Hematopoietic multipotent progenitor cell treated with erythropoietin and hydrocortisone succinate and interleukin-3 and kit ligand, for 6 days (in vitro differentiated cells): ENCODE measurements at regions not wholly inside any gene's neighbourhood (a gene's known extent, or its start where the extent isn't known, plus 50 kb on each side); places are given as distances from the start of the nearest gene placed in this dataset.
"Not testable (repeated sequence)": the region's sequence is repeated elsewhere in the genome, so short reads cannot be mapped to it uniquely, and the experiment has no call there.

Experiments used
- DNase-seq: peaks from one replicate; pipeline ENCODE4 v3.0.0-alpha.2; 2015

GRCh38 chr14:105641075-105641937 lies 114.9 kb downstream of the TMEM121 start:
- DNase-seq: no peak

- not testable (repeated sequence) for DNase-seq
Measured at GRCh38 chr14:105641951-105642350, 115.6 kb downstream of the TMEM121 start.

- DNase-seq: not testable (repeated sequence)
Measured at GRCh38 chr14:105642486-105642885, 116.1 kb downstream of the TMEM121 start.

GRCh38 chr14:105643406-105644052 lies 117.1 kb downstream of the TMEM121 start:
- DNase-seq: not testable (repeated sequence)

GRCh38 chr14:105644053-105644435 lies 117.7 kb downstream of the TMEM121 start:
- not testable (repeated sequence) for DNase-seq

- DNase-seq: not testable (repeated sequence)
Measured at GRCh38 chr14:105644457-105644856, 118.1 kb downstream of the TMEM121 start.

- DNase-seq: not testable (repeated sequence)
Measured at GRCh38 chr14:105644891-105645290, 118.5 kb downstream of the TMEM121 start.

GRCh38 chr14:105645389-105645788 lies 119.0 kb downstream of the TMEM121 start:
- DNase-seq: not testable (repeated sequence)

- no peak for DNase-seq
Measured at GRCh38 chr14:105646175-105646574, 119.8 kb downstream of the TMEM121 start.

GRCh38 chr14:105646711-105647281 lies 120.4 kb downstream of the TMEM121 start:
- not testable (repeated sequence) for DNase-seq

- DNase-seq: not testable (repeated sequence)
Measured at GRCh38 chr14:105647426-105647783, 121.0 kb downstream of the TMEM121 start.

- DNase-seq: no peak
Measured at GRCh38 chr14:105647784-105648608, 121.6 kb downstream of the TMEM121 start.

- not testable (repeated sequence) for DNase-seq
Measured at GRCh38 chr14:105648609-105649535, 122.5 kb downstream of the TMEM121 start.

GRCh38 chr14:105652317-105652716 lies 125.9 kb downstream of the TMEM121 start:
- not testable (repeated sequence) for DNase-seq

GRCh38 chr14:105653921-105654320 lies 127.5 kb downstream of the TMEM121 start:
- not testable (repeated sequence) for DNase-seq

- DNase-seq: not testable (repeated sequence)
Measured at GRCh38 chr14:105659255-105659654, 132.9 kb downstream of the TMEM121 start.

GRCh38 chr14:105659935-105660527 lies 133.6 kb downstream of the TMEM121 start:
- DNase-seq: no peak

- DNase-seq: no peak
Measured at GRCh38 chr14:105660816-105661531, 134.6 kb downstream of the TMEM121 start.

- DNase-seq: not testable (repeated sequence)
Measured at GRCh38 chr14:105662043-105662442, 135.7 kb downstream of the TMEM121 start.

- not testable (repeated sequence) for DNase-seq
Measured at GRCh38 chr14:105662592-105662991, 136.2 kb downstream of the TMEM121 start.
